SK-N-SH (cell line): ENCODE measurements at regions not wholly inside any gene's neighbourhood (a gene's known extent, or its start where the extent isn't known, plus 50 kb on each side); places are given as distances from the start of the nearest gene placed in this dataset.

Experiments used
- CTCF ChIA-PET: fragments of 300-600, 350-600 bp; formaldehyde crosslinking; extraction: SDS; loops from one replicate; lab custom pipeline; 2021; lab: Yijun Ruan, JAX
- POLR2A ChIA-PET: fragments of 350-600 bp; sonication (Branson Sonifier 250); formaldehyde crosslinking; extraction: SDS; loops from one replicate; lab custom pipeline; 2020; ENCODE audit warnings: antibody characterized with exemption, inconsistent platforms; lab: Yijun Ruan, JAX
- DNase-seq: peaks from one replicate; pipeline ENCODE4 v3.0.0; 2012
- H2AFZ ChIP-seq: fragments of 200-600 bp; sonication (generic); 2 replicates; pipeline ENCODE4 v1.8.1; 2016; ENCODE audit warnings: antibody characterized with exemption, mild to moderate bottlenecking, low read depth
- H3F3A ChIP-seq: fragments of 200-600 bp; sonication (generic); replicated peaks from 2 replicates; pipeline ENCODE3; 2016; ENCODE audit warnings: antibody characterized with exemption, mild to moderate bottlenecking; ENCODE audit not compliant: insufficient read depth
- H3K27ac ChIP-seq, 2 experiments: fragments of 200-500 bp in 1 of 2; fragments of 200-600 bp in 1 of 2; sonication (Bioruptor generic) in 1 of 2; sonication (generic), shearing (Covaris generic) in 1 of 2; 2 replicates each; pipeline versions ENCODE4 v1.5.1 to v1.6.1; 2014 to 2016; ENCODE audit warnings: low read depth in 2 of 2, inconsistent platforms in 1 of 2, low read length in 1 of 2, mild to moderate bottlenecking in 1 of 2, mixed read lengths in 1 of 2
- H3K27me3 ChIP-seq: fragments of 200-600 bp; sonication (generic), shearing (Covaris generic); 2 replicates; pipeline ENCODE4 v1.6.1; 2016; ENCODE audit warnings: mixed run types; ENCODE audit not compliant: insufficient read depth
- H3K36me3 ChIP-seq, 2 experiments: fragments of 200-500 bp in 1 of 2; fragments of 200-600 bp in 1 of 2; sonication (Bioruptor generic) in 1 of 2; sonication (generic) in 1 of 2; replicated peaks in 1 of 2; 2 replicates each; pipeline versions ENCODE3 to v1.5.1; 2014 to 2016; ENCODE audit warnings: low read length in 1 of 2, mild to moderate bottlenecking in 1 of 2; ENCODE audit not compliant: insufficient read depth in 2 of 2, control insufficient read depth in 1 of 2
- H3K4me1 ChIP-seq, 2 experiments: fragments of 200-500 bp in 1 of 2; fragments of 200-600 bp in 1 of 2; sonication (Bioruptor generic) in 1 of 2; sonication (generic), shearing (Covaris generic) in 1 of 2; 2 replicates each; pipeline versions ENCODE4 v1.5.1 to v1.6.1; 2014 to 2016; ENCODE audit warnings: low read depth in 1 of 2, low read length in 1 of 2, mixed run types in 1 of 2; ENCODE audit not compliant: insufficient read depth in 2 of 2, control insufficient read depth in 1 of 2
- H3K4me2 ChIP-seq: fragments of 200-600 bp; sonication (generic), shearing (Covaris generic); 2 replicates; pipeline ENCODE4 v1.6.1; 2017; ENCODE audit warnings: mixed run types
- H3K4me3 ChIP-seq, 2 experiments: fragments of 200-500 bp in 1 of 2; fragments of 200-600 bp in 1 of 2; sonication (Bioruptor generic) in 1 of 2; sonication (generic), shearing (Covaris generic) in 1 of 2; 2 replicates each; pipeline versions ENCODE4 v1.5.1 to v1.8.1; 2014 to 2016; ENCODE audit warnings: low read depth in 2 of 2, inconsistent platforms in 1 of 2, low read length in 1 of 2, mild to moderate bottlenecking in 1 of 2, mixed read lengths in 1 of 2, moderate library complexity in 1 of 2
- H3K79me2 ChIP-seq: fragments of 200-600 bp; sonication (generic); 2 replicates; pipeline ENCODE4 v1.8.1; 2017; ENCODE audit warnings: mild to moderate bottlenecking; ENCODE audit not compliant: insufficient read depth
- H3K9ac ChIP-seq: fragments of 200-600 bp; sonication (generic); 2 replicates; pipeline ENCODE4 v1.6.1; 2017; ENCODE audit warnings: mixed run types
- H3K9me2 ChIP-seq: fragments of 200-600 bp; sonication (generic); 2 replicates; pipeline ENCODE4 v1.6.1; 2017; ENCODE audit warnings: mixed run types
- H3K9me3 ChIP-seq: fragments of 200-600 bp; sonication (generic); 2 replicates; pipeline ENCODE4 v1.6.1; 2017; ENCODE audit warnings: mixed run types, mild to moderate bottlenecking, moderate library complexity
- H4K20me1 ChIP-seq: fragments of 200-600 bp; sonication (generic); 2 replicates; pipeline ENCODE4 v1.6.1; 2017; ENCODE audit warnings: mild to moderate bottlenecking, mixed run types; ENCODE audit not compliant: insufficient read depth
- CTCF ChIP-seq: fragments of 200-600 bp; sonication (generic); IDR thresholded peaks from 2 replicates; pipeline ENCODE4 v1.6.1; 2017; ENCODE audit warnings: antibody characterized with exemption, mild to moderate bottlenecking, moderate library complexity
- EP300 ChIP-seq, 2 experiments: IDR thresholded peaks; 2 replicates each; pipeline versions ENCODE4 v1.4.0 to v1.6.1; 2012; ENCODE audit warnings: borderline replicate concordance in 1 of 2, low read depth in 1 of 2, low read length in 1 of 2
- FOSL2 ChIP-seq: IDR thresholded peaks from 2 replicates; pipeline ENCODE4 v1.4.0; 2012; ENCODE audit warnings: low read depth, mild to moderate bottlenecking, moderate library complexity, borderline replicate concordance
- FOXJ3 ChIP-seq: sonication (generic); formaldehyde crosslinking; IDR thresholded peaks from 2 replicates; pipeline ENCODE4 v1.5.1; 2020; ENCODE audit warnings: mild to moderate bottlenecking, missing genetic modification reagents
- FOXM1 ChIP-seq: IDR thresholded peaks from 2 replicates; pipeline ENCODE4 v1.4.0; 2012; ENCODE audit warnings: low read depth, mild to moderate bottlenecking
- GABPA ChIP-seq: IDR thresholded peaks from 2 replicates; pipeline ENCODE4 v1.4.0; 2012; ENCODE audit warnings: low read depth, mild to moderate bottlenecking
- JUND ChIP-seq: IDR thresholded peaks from 2 replicates; pipeline ENCODE4 v1.4.0; 2012
- MEF2A ChIP-seq: IDR thresholded peaks from 2 replicates; pipeline ENCODE4 v1.4.0; 2012; ENCODE audit warnings: low read depth, borderline replicate concordance
- MXI1 ChIP-seq: IDR thresholded peaks from 2 replicates; pipeline ENCODE4 v1.6.1; 2012; ENCODE audit warnings: mild to moderate bottlenecking, low read depth, low read length, improper control_type of control experiment
- NFIC ChIP-seq: IDR thresholded peaks from 2 replicates; pipeline ENCODE4 v1.4.0; 2012; ENCODE audit warnings: borderline replicate concordance
- POLR2AphosphoS5 ChIP-seq: IDR thresholded peaks from 2 replicates; pipeline ENCODE4 v1.6.1; 2012; ENCODE audit warnings: low read depth, low read length
- RXRA ChIP-seq: IDR thresholded peaks from 2 replicates; pipeline ENCODE4 v1.4.0; 2012; ENCODE audit warnings: low read depth, mild to moderate bottlenecking, borderline replicate concordance
- SIN3A ChIP-seq: IDR thresholded peaks from 2 replicates; pipeline ENCODE4 v1.6.1; 2012; ENCODE audit warnings: low read depth, mild to moderate bottlenecking, low read length, moderate library complexity, borderline replicate concordance
- SMC3 ChIP-seq: IDR thresholded peaks from 2 replicates; pipeline ENCODE4 v1.6.1; 2012; ENCODE audit warnings: low read depth, low read length, improper control_type of control experiment
- TAF1 ChIP-seq: IDR thresholded peaks from 2 replicates; pipeline ENCODE4 v1.6.1; 2012; ENCODE audit warnings: low read depth, mild to moderate bottlenecking, low read length, moderate library complexity, borderline replicate concordance
- TCF12 ChIP-seq: IDR thresholded peaks from 2 replicates; pipeline ENCODE4 v1.4.0; 2012
- TEAD4 ChIP-seq: IDR thresholded peaks from 2 replicates; pipeline ENCODE4 v1.4.0; 2012; ENCODE audit warnings: mild to moderate bottlenecking, borderline replicate concordance; ENCODE audit not compliant: insufficient read depth
- USF1 ChIP-seq: IDR thresholded peaks from 2 replicates; pipeline ENCODE4 v1.4.0; 2012; ENCODE audit warnings: low read depth, borderline replicate concordance
- USF2 ChIP-seq: fragments of 150-350 bp; IDR thresholded peaks from 2 replicates; pipeline ENCODE4 v1.6.1; 2017; ENCODE audit warnings: antibody characterized with exemption, low read length, low read depth, borderline replicate concordance
- WGBS: methylation state at CpG from one replicate; pipeline ENCODE4 v1.1.6; 2017; ENCODE audit warnings: low lambda C conversion rate; 5-methylcytosine and 5-hydroxymethylcytosine counted together
- TF ChIP-seq, protein P1 (sequence below): IDR thresholded peaks from 2 replicates; pipeline ENCODE4 v1.4.0; 2012; ENCODE audit warnings: low read depth
- TF ChIP-seq, protein P2 (sequence below): IDR thresholded peaks from 2 replicates; pipeline ENCODE4 v1.4.0; 2012; ENCODE audit warnings: low read depth, borderline replicate concordance

GRCh38 chr2:100742277-100743254, 77.4 kb upstream of the NPAS2 start:
- DNase-seq: peak; percentile 13
- H4K20me1 ChIP-seq: no peaks in the 10 kb centered on the region
- 9% methylated on average over 12 of the region's 12 CpGs for WGBS
- ChIA-PET POLR2A (no interaction called here), CTCF (interaction anchor here (0.7 kb wide), 1 partner anchor 566 kb away, joined by 3 read pairs; the partner anchor contains the start of gene RNF149)
- peaks cover 25% of the 10 kb centered on the region for H3F3A ChIP-seq
- no peaks in the 10 kb centered on the region for H3K79me2 ChIP-seq
- H3K9me2 ChIP-seq: no peaks in the 10 kb centered on the region
- H3K27me3 ChIP-seq: no peaks in the 10 kb centered on the region
- H3K4me3 ChIP-seq: peak overlapping the region; percentile 12 to 48; a peak in 3 of 4 replicates
- 0 out of 2 replicates have a peak overlapping the region, but pooled peaks have one; percentile 27 for H2AFZ ChIP-seq
- no peaks in the 10 kb centered on the region for H3K36me3 ChIP-seq
- peak overlapping the region; percentile 77 for H3K9ac ChIP-seq
- H3K27ac ChIP-seq: peak overlapping the region; percentile 88 to 99
- H3K4me2 ChIP-seq: peak overlapping the region; percentile 72
- H3K9me3 ChIP-seq: no peaks in the 10 kb centered on the region
- H3K4me1 ChIP-seq: peaks cover 7 to 26% of the 10 kb centered on the region in 2 experiments
- TF ChIP-seq SIN3A (peak; percentile 97), GABPA (peak; percentile 21; the same call in 1 of the 2 replicates), TAF1 (peak; percentile 38; the same call in 1 of the 2 replicates), FOXJ3 (CRISPR knock-in tag) (no peak), SMC3 (no peak; the same call in 1 of the 2 replicates), POLR2AphosphoS5 (peak; percentile 91; the same call in 1 of the 2 replicates), USF1 (peak; percentile 72), MXI1 (peak; percentile 44; the same call in 1 of the 2 replicates), RXRA (peak; percentile 90), MEF2A (peak; percentile 45), FOXM1 (peak; percentile 93), USF2 (0 out of 2 replicates have a peak, but pooled peaks have one; percentile 26), TCF12 (peak; percentile 98), NFIC (peak; percentile 98), JUND (peak; percentile 81), FOSL2 (peak; percentile 83), EP300 (IDR thresholded peaks at IDR 0.05; ENCODE audit: borderline replicate concordance in 1 of 2, low read depth in 1 of 2, low read length in 1 of 2) (peak; percentile 73 to 99), CTCF (no peak), TEAD4 (peak; percentile 96)
- TF ChIP-seq, protein P1, sequence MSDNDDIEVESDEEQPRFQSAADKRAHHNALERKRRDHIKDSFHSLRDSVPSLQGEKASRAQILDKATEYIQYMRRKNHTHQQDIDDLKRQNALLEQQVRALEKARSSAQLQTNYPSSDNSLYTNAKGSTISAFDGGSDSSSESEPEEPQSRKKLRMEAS: peak; percentile 88
- TF ChIP-seq, protein P2, sequence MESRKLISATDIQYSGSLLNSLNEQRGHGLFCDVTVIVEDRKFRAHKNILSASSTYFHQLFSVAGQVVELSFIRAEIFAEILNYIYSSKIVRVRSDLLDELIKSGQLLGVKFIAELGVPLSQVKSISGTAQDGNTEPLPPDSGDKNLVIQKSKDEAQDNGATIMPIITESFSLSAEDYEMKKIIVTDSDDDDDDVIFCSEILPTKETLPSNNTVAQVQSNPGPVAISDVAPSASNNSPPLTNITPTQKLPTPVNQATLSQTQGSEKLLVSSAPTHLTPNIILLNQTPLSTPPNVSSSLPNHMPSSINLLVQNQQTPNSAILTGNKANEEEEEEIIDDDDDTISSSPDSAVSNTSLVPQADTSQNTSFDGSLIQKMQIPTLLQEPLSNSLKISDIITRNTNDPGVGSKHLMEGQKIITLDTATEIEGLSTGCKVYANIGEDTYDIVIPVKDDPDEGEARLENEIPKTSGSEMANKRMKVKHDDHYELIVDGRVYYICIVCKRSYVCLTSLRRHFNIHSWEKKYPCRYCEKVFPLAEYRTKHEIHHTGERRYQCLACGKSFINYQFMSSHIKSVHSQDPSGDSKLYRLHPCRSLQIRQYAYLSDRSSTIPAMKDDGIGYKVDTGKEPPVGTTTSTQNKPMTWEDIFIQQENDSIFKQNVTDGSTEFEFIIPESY: 0 out of 2 replicates have a peak, but pooled peaks have one; percentile 23
